Loucy (cell line): ENCODE measurements at regions not wholly inside any gene's neighbourhood (a gene's known extent, or its start where the extent isn't known, plus 50 kb on each side); places are given as distances from the start of the nearest gene placed in this dataset.

ENCODE experiments used
- H2AFZ ChIP-seq: fragments of 200-600 bp; sonication (generic); 2 replicates; pipeline ENCODE4 v1.6.0; 2016; ENCODE audit warnings: antibody characterized with exemption, mild to moderate bottlenecking, low read length, moderate library complexity
- H3F3A ChIP-seq: fragments of 200-600 bp; 2 replicates; pipeline ENCODE4 v1.6.0; 2016; ENCODE audit warnings: antibody characterized with exemption, low read depth, mild to moderate bottlenecking
- H3K27me3 ChIP-seq: fragments of 200-600 bp; sonication (generic); 2 replicates; pipeline ENCODE4 v1.6.1; 2014; ENCODE audit warnings: low read length, mild to moderate bottlenecking; ENCODE audit not compliant: insufficient read depth, poor library complexity, severe bottlenecking
- H3K36me3 ChIP-seq: fragments of 200-600 bp; sonication (generic); 2 replicates; pipeline ENCODE4 v1.6.1; 2016; ENCODE audit warnings: low read length; ENCODE audit not compliant: insufficient read depth
- H3K4me1 ChIP-seq: fragments of 200-600 bp; sonication (generic); 2 replicates; pipeline ENCODE4 v1.5.1; 2014; ENCODE audit warnings: low read length, mild to moderate bottlenecking; ENCODE audit not compliant: insufficient read depth, poor library complexity, severe bottlenecking
- H3K4me2 ChIP-seq: fragments of 200-600 bp; sonication (generic); 2 replicates; pipeline ENCODE4 v1.6.0; 2014; ENCODE audit warnings: antibody characterized with exemption, low read length, low read depth, mild to moderate bottlenecking; ENCODE audit not compliant: poor library complexity, severe bottlenecking
- H3K4me3 ChIP-seq: fragments of 200-600 bp; sonication (generic); 2 replicates; pipeline ENCODE4 v1.5.1; 2014; ENCODE audit warnings: low read length, mild to moderate bottlenecking, mixed read lengths; ENCODE audit not compliant: poor library complexity, severe bottlenecking
- H3K79me2 ChIP-seq: fragments of 200-600 bp; sonication (generic); 2 replicates; pipeline ENCODE4 v1.6.1; 2014; ENCODE audit warnings: low read length; ENCODE audit not compliant: insufficient read depth
- H3K9ac ChIP-seq: fragments of 200-600 bp; sonication (generic); 2 replicates; pipeline ENCODE4 v1.6.0; 2014; ENCODE audit warnings: mild to moderate bottlenecking, low read depth, low read length, moderate library complexity; ENCODE audit not compliant: poor library complexity, severe bottlenecking
- H3K9me2 ChIP-seq: fragments of 200-600 bp; sonication (generic); replicated peaks from 2 replicates; pipeline ENCODE4 v1.6.1; 2016; ENCODE audit warnings: low read depth, low read length, mixed read lengths
- H3K9me3 ChIP-seq: fragments of 200-600 bp; sonication (generic); 2 replicates; pipeline ENCODE4 v1.6.1; 2014; ENCODE audit warnings: mild to moderate bottlenecking, antibody characterized with exemption, low read length, low read depth; ENCODE audit not compliant: insufficient read depth
- H4K20me1 ChIP-seq: fragments of 200-600 bp; sonication (generic); 2 replicates; pipeline ENCODE4 v1.6.0; 2014; ENCODE audit warnings: antibody characterized with exemption, low read length, mild to moderate bottlenecking; ENCODE audit not compliant: insufficient read depth, poor library complexity, severe bottlenecking
- CTCF ChIP-seq: fragments of 200-600 bp; sonication (generic); conservative IDR thresholded peaks from 2 replicates; pipeline ENCODE4 v1.5.1; 2014; ENCODE audit warnings: mild to moderate bottlenecking, antibody characterized with exemption, low read length
- EZH2phosphoT487 ChIP-seq: fragments of 200-600 bp; IDR thresholded peaks from 2 replicates; pipeline ENCODE4 v1.6.1; 2018; ENCODE audit warnings: antibody characterized with exemption, mild to moderate bottlenecking, moderate library complexity, borderline replicate concordance

GRCh38 chr6:15114061-15114460, 131.8 kb upstream of the JARID2 start:
- TF ChIP-seq EZH2phosphoT487 (no peak), CTCF (no peak)
- no peaks in the 10 kb centered on the region for H3F3A ChIP-seq
- no peak overlapping the region for H2AFZ ChIP-seq
- no peaks in the 10 kb centered on the region for H3K9me3 ChIP-seq
- no peak overlapping the region for H3K4me2 ChIP-seq
- H4K20me1 ChIP-seq: no peaks in the 10 kb centered on the region
- H3K4me1 ChIP-seq: peaks cover 4% of the 10 kb centered on the region
- H3K9ac ChIP-seq: no peak overlapping the region
- no peaks in the 10 kb centered on the region for H3K27me3 ChIP-seq
- no peak overlapping the region for H3K4me3 ChIP-seq
- H3K9me2 ChIP-seq: no peaks in the 10 kb centered on the region
- H3K36me3 ChIP-seq: no peaks in the 10 kb centered on the region
- no peaks in the 10 kb centered on the region for H3K79me2 ChIP-seq

- TF ChIP-seq CTCF: no peak
- TF ChIP-seq EZH2phosphoT487: no peak
- no peak overlapping the region for H3K9ac ChIP-seq
- no peaks in the 10 kb centered on the region for H3K9me3 ChIP-seq
These were observed 129.0 kb upstream of the JARID2 start for GRCh38 chr6:15116889-15117288.

GRCh38 chr6:15121443-15121842, 124.4 kb upstream of the JARID2 start:
- Histone ChIP-seq H3K36me3 (no peaks in the 10 kb centered on the region), H3K9me3 (no peaks in the 10 kb centered on the region), H3K27me3 (no peaks in the 10 kb centered on the region), H3K4me3 (no peak overlapping the region), H3K4me2 (no peak overlapping the region), H2AFZ (no peak overlapping the region), H3K4me1 (no peaks in the 10 kb centered on the region), H3K9me2 (no peaks in the 10 kb centered on the region), H3K79me2 (no peaks in the 10 kb centered on the region), H3K9ac (no peak overlapping the region), H3F3A (no peaks in the 10 kb centered on the region), H4K20me1 (no peaks in the 10 kb centered on the region)
- TF ChIP-seq CTCF (no peak), EZH2phosphoT487 (no peak)

More at GRCh38 chr6:15116889-15117288, 129.0 kb upstream of the JARID2 start:
- Histone ChIP-seq H3K36me3 (no peaks in the 10 kb centered on the region), H3K4me3 (no peak overlapping the region), H3F3A (no peaks in the 10 kb centered on the region), H3K4me2 (no peak overlapping the region), H3K9me2 (no peaks in the 10 kb centered on the region), H3K27me3 (no peaks in the 10 kb centered on the region), H3K4me1 (peaks cover 2% of the 10 kb centered on the region), H2AFZ (no peak overlapping the region), H3K79me2 (no peaks in the 10 kb centered on the region), H4K20me1 (no peaks in the 10 kb centered on the region)
